HepG2 (cell line): ENCODE measurements at regions not wholly inside any gene's neighbourhood (a gene's known extent, or its start where the extent isn't known, plus 50 kb on each side); places are given as distances from the start of the nearest gene placed in this dataset.

Experiments
- ATAC-seq: fragments of 200-7000 bp; cut with Tn5 transposase; 3 replicates; pipeline ENCODE4 v1.9.1; 2020; ENCODE audit warnings: mild to moderate bottlenecking, moderate library complexity
- BruUV-seq: library from RNA; stranded (reverse); fragments of 400-500 nt; replicated peaks from 2 replicates; lab custom pipeline; 2021; lab: Mats Ljungman, UMichigan
- CTCF ChIA-PET: fragments of 300-600 bp; formaldehyde crosslinking; extraction: SDS; loops from one replicate; lab custom pipeline; 2021; ENCODE audit warnings: low total read pairs, inconsistent platforms, low intra/inter-chr PET ratio; lab: Yijun Ruan, JAX
- POLR2A ChIA-PET: fragments of 350-600 bp; sonication (Branson Sonifier 250); formaldehyde crosslinking; loops from one replicate; lab custom pipeline; 2020; ENCODE audit warnings: antibody characterized with exemption, inconsistent platforms; lab: Yijun Ruan, JAX
- DNase-seq: peaks from one replicate; pipeline ENCODE4 v3.0.0-alpha.2; 2015; ENCODE audit warnings: low spot score
- FAIRE-seq: peaks from 3 replicates; lab custom pipeline; 2011; peaks lifted over from hg19 to GRCh38; lab: Jason Lieb, UNC
- H2AFZ ChIP-seq: one replicate; pipeline ENCODE4 v1.6.1; 2011; ENCODE audit warnings: low read length, inconsistent platforms
- H3K27ac ChIP-seq: fragments of 300-600 bp; 3 replicates; pipeline ENCODE4 v1.8.0; 2011; ENCODE audit warnings: mixed run types, mild to moderate bottlenecking, mixed read lengths, low read length, inconsistent platforms; ENCODE audit not compliant: insufficient read depth; ENCODE audit errors: extremely low read length
- H3K27me3 ChIP-seq, 2 experiments: fragments of 200-600 bp in 1 of 2; 2 replicates in 1 of 2; 3 replicates in 1 of 2; pipeline versions ENCODE4 v1.6.0 to v1.8.0; 2011; ENCODE audit warnings: low read length in 2 of 2, mild to moderate bottlenecking in 2 of 2, moderate library complexity in 2 of 2, inconsistent platforms in 1 of 2; ENCODE audit not compliant: insufficient read depth in 2 of 2, control insufficient read depth in 1 of 2
- H3K36me3 ChIP-seq, 2 experiments: fragments of 200-600 bp in 1 of 2; replicated peaks in 1 of 2; 2 replicates in 1 of 2; 3 replicates in 1 of 2; pipeline versions ENCODE4 v1.5.1 to v1.8.0; 2011; ENCODE audit warnings: low read length in 2 of 2, inconsistent platforms in 1 of 2; ENCODE audit not compliant: insufficient read depth in 2 of 2, control insufficient read depth in 1 of 2
- H3K4me1 ChIP-seq: 2 replicates; pipeline ENCODE4 v1.5.1; 2012; ENCODE audit warnings: low read length, inconsistent platforms; ENCODE audit not compliant: insufficient read depth
- H3K4me2 ChIP-seq: 2 replicates; pipeline ENCODE4 v1.6.0; 2011; ENCODE audit warnings: low read depth, low read length, inconsistent platforms
- H3K4me3 ChIP-seq, 3 experiments: fragments of 200-600 bp in 1 of 3; sonication (generic), shearing (Covaris generic) in 1 of 3; replicated peaks in 1 of 3; 2 replicates each; pipeline ENCODE4 v1.5.1; 2011 to 2016; ENCODE audit warnings: low read length in 3 of 3, inconsistent platforms in 2 of 3, low read depth in 2 of 3, mild to moderate bottlenecking in 2 of 3, control low read depth in 1 of 3, mixed read lengths in 1 of 3; ENCODE audit not compliant: insufficient read depth in 1 of 3
- H3K79me2 ChIP-seq: one replicate; pipeline ENCODE4 v1.6.1; 2011; ENCODE audit warnings: low read length, inconsistent platforms; ENCODE audit not compliant: insufficient read depth
- H3K9ac ChIP-seq: 2 replicates; pipeline ENCODE4 v1.6.0; 2011; ENCODE audit warnings: mild to moderate bottlenecking, low read depth, low read length, inconsistent platforms; ENCODE audit not compliant: insufficient read depth
- H3K9me3 ChIP-seq: 2 replicates; pipeline ENCODE4 v1.5.1; 2012; ENCODE audit warnings: mild to moderate bottlenecking, low read length
- H4K20me1 ChIP-seq: 2 replicates; pipeline ENCODE4 v1.6.0; 2011; ENCODE audit warnings: inconsistent platforms, mild to moderate bottlenecking, low read length, moderate library complexity; ENCODE audit not compliant: insufficient read depth
- ETV6 ChIP-seq: sonication (generic); formaldehyde crosslinking; conservative IDR thresholded peaks from 2 replicates; pipeline ENCODE4 v1.4.0; 2020; ENCODE audit warnings: missing genetic modification reagents
- HMG20B ChIP-seq: conservative IDR thresholded peaks from 2 replicates; pipeline ENCODE4 v1.6.1; 2016; ENCODE audit warnings: missing genetic modification reagents, missing compliant biosample characterization
- MTF1 ChIP-seq: sonication (generic); formaldehyde crosslinking; IDR thresholded peaks from 2 replicates; pipeline ENCODE4 v1.5.0; 2020; ENCODE audit warnings: missing genetic modification reagents
- STAT6 ChIP-seq: sonication (generic); formaldehyde crosslinking; IDR thresholded peaks from 2 replicates; pipeline ENCODE4 v1.4.0; 2020; ENCODE audit warnings: missing genetic modification reagents, mild to moderate bottlenecking, borderline replicate concordance
- TAF15 ChIP-seq: fragments of 200-400 bp; formaldehyde crosslinking; IDR thresholded peaks from one replicate; pipeline ENCODE4 v1.6.1; 2018; ENCODE audit warnings: mild to moderate bottlenecking, low read depth, low read length; ENCODE audit not compliant: poor library complexity, severe bottlenecking
- ZBTB33 ChIP-seq: sonication (generic); formaldehyde crosslinking; IDR thresholded peaks from 2 replicates; pipeline ENCODE4 v1.4.0; 2020; ENCODE audit warnings: missing genetic modification reagents
- ZNF33A ChIP-seq: sonication (generic); formaldehyde crosslinking; IDR thresholded peaks from 2 replicates; pipeline ENCODE4 v1.5.1; 2020; ENCODE audit warnings: missing genetic modification reagents, mild to moderate bottlenecking, moderate library complexity, borderline replicate concordance
- ZNF513 ChIP-seq: sonication (generic); formaldehyde crosslinking; conservative IDR thresholded peaks from 2 replicates; pipeline ENCODE4 v1.5.0; 2020; ENCODE audit warnings: missing genetic modification reagents
- ZNF570 ChIP-seq: sonication (generic); formaldehyde crosslinking; IDR thresholded peaks from 2 replicates; pipeline ENCODE4 v1.4.0; 2020; ENCODE audit warnings: mild to moderate bottlenecking, missing genetic modification reagents, borderline replicate concordance
- WGBS: methylation state at CpG from one replicate; pipeline ENCODE4 v1.1.6; 2017; ENCODE audit warnings: low lambda C conversion rate; 5-methylcytosine and 5-hydroxymethylcytosine counted together
- in situ Hi-C: cut with HindIII; loops from 2 replicates; pipeline ENCODE4 v1.10.0; 2017; ENCODE audit warnings: low pct_unique_long_range_greater_than_20kb; ENCODE audit not compliant: extremely low pct_ligation_motif_present
- intact Hi-C: fragments of 100-400 bp; cut with micrococcal nuclease; formaldehyde crosslinking; loops from one replicate; pipeline ENCODE4 v1.10.0; 2022; ENCODE audit not compliant: unreplicated experiment

- TF ChIP-seq STAT6 (CRISPR knock-in tag): no peak
- no peak for TF ChIP-seq ZNF33A (CRISPR knock-in tag)
- no peak for TF ChIP-seq TAF15
- TF ChIP-seq ETV6 (CRISPR knock-in tag): no peak
- TF ChIP-seq HMG20B: no peak
These were observed 100.4 kb downstream of the CD47 start (continued) for GRCh38 chr3:107990433-107990832.

GRCh38 chr3:107989661-107990060, 101.2 kb downstream of the CD47 start:
- ATAC-seq: no peak
- 11% methylated on average over 3 of the region's 4 CpGs for WGBS
- in situ Hi-C loops: no loop called here

More at GRCh38 chr3:107989661-107990060, 101.2 kb downstream of the CD47 start:
- Histone ChIP-seq H3K36me3 (no peaks in the 10 kb centered on the region), H4K20me1 (no peaks in the 10 kb centered on the region), H3K9me3 (no peaks in the 10 kb centered on the region), H2AFZ (no peak overlapping the region), H3K4me1 (no peaks in the 10 kb centered on the region), H3K4me3 (no peak overlapping the region), H3K9ac (no peak overlapping the region), H3K27ac (no peak overlapping the region), H3K27me3 (no peaks in the 10 kb centered on the region; a peak in 1 of 5 replicates), H3K4me2 (no peak overlapping the region), H3K79me2 (no peaks in the 10 kb centered on the region)
- CTCF ChIA-PET: no interaction called here
- intact Hi-C loops: no loop called here
- FAIRE-seq: no peak
- no peak for DNase-seq
- POLR2A ChIA-PET: no interaction called here
- no TSS peak for BruUV-seq
- no peak for TF ChIP-seq ZNF513
- TF ChIP-seq ZNF570 (CRISPR knock-in tag): no peak
- TF ChIP-seq ZBTB33: no peak
- TF ChIP-seq MTF1 (CRISPR knock-in tag): no peak
